ENCODE measurements at regions not wholly inside any gene's neighbourhood (a gene's known extent, or its start where the extent isn't known, plus 50 kb on each side); places are given as distances from the start of the nearest gene placed in this dataset.

- 91 to 98% (median 95%) methylated on average over 1 of the region's 1 CpG for WGBS, 3 donors
- intact Hi-C loops (cut with DNase I), result no loop called here
- H3K4me3 ChIP-seq, result no peak overlapping the region
- TF ChIP-seq CTCF (IDR thresholded peaks at IDR 0.05) (no peak), EP300 (IDR thresholded peaks at IDR 0.05) (no peak), POLR2A (IDR thresholded peaks at IDR 0.05) (no peak)
- H3K36me3 ChIP-seq, result no peaks in the 10 kb centered on the region
- H3K4me1 ChIP-seq (ENCODE audit: insufficient read depth), result no peaks in the 10 kb centered on the region
- no peak for DNase-seq
- H3K27me3 ChIP-seq, result no peaks in the 10 kb centered on the region
- H3K9me3 ChIP-seq, result no peaks in the 10 kb centered on the region
- no peak overlapping the region for H3K27ac ChIP-seq
Observed at GRCh38 chr1:170326186-170326585, 180.4 kb downstream of the NTMT2 start.

- Histone ChIP-seq H3K4me1 (ENCODE audit: insufficient read depth) (peaks cover 4% of the 10 kb centered on the region), H3K9me3 (no peaks in the 10 kb centered on the region), H3K4me3 (no peak overlapping the region), H3K27me3 (no peaks in the 10 kb centered on the region), H3K27ac (no peak overlapping the region), H3K36me3 (no peaks in the 10 kb centered on the region)
- TF ChIP-seq CTCF (IDR thresholded peaks at IDR 0.05) (no peak), EP300 (IDR thresholded peaks at IDR 0.05) (no peak), POLR2A (IDR thresholded peaks at IDR 0.05) (no peak)
- no peak for DNase-seq
- intact Hi-C loops (cut with DNase I), result no loop called here
Observed at GRCh38 chr1:170332801-170333200, 187.0 kb downstream of the NTMT2 start.

GRCh38 chr1:170337413-170337994 lies 191.7 kb downstream of the NTMT2 start:
- 7 to 15% (median 7%) methylated on average over 6 of the region's 6 CpGs for WGBS, 3 donors
- DNase-seq, result peak in 3 of 5 donors; percentile 16 to 39 (median 24)
- H3K27ac ChIP-seq, result peak overlapping the region in 1 of 2 donors; percentile 28
- H3K4me3 ChIP-seq, result no peak overlapping the region
- no peaks in the 10 kb centered on the region for H3K9me3 ChIP-seq
- intact Hi-C loops (cut with DNase I), result no loop called here
- no peak for TF ChIP-seq EP300 (IDR thresholded peaks at IDR 0.05)
- TF ChIP-seq CTCF (IDR thresholded peaks at IDR 0.05), result no peak
- TF ChIP-seq POLR2A (IDR thresholded peaks at IDR 0.05), result no peak
- H3K27me3 ChIP-seq, result no peaks in the 10 kb centered on the region
- H3K36me3 ChIP-seq, result no peaks in the 10 kb centered on the region
- peaks cover 5% of the 10 kb centered on the region for H3K4me1 ChIP-seq (ENCODE audit: insufficient read depth)

- TF ChIP-seq EP300 (IDR thresholded peaks at IDR 0.05) (no peak), POLR2A (IDR thresholded peaks at IDR 0.05) (no peak), CTCF (IDR thresholded peaks at IDR 0.05) (no peak)
- H3K4me1 ChIP-seq (ENCODE audit: insufficient read depth), result peaks cover 5% of the 10 kb centered on the region
- H3K27ac ChIP-seq, result no peak overlapping the region
- no peaks in the 10 kb centered on the region for H3K27me3 ChIP-seq
- no peaks in the 10 kb centered on the region for H3K9me3 ChIP-seq
- intact Hi-C loops (cut with DNase I), result no loop called here
- DNase-seq, result no peak
- WGBS, 3 donors, result 82 to 88% (median 85%) methylated on average over 2 of the region's 2 CpGs
- no peaks in the 10 kb centered on the region for H3K36me3 ChIP-seq
- no peak overlapping the region for H3K4me3 ChIP-seq
Observed at GRCh38 chr1:170339534-170339933, 192.4 kb upstream of the GORAB start.
